IMR-90 (cell line): ENCODE measurements at regions not wholly inside any gene's neighbourhood (a gene's known extent, or its start where the extent isn't known, plus 50 kb on each side); places are given as distances from the start of the nearest gene placed in this dataset.

Experiments
- ATAC-seq: fragments of 200-7000 bp; cut with Tn5 transposase; 2 replicates; pipeline ENCODE4 v1.9.1; 2020; ENCODE audit warnings: low read depth, mild to moderate bottlenecking, moderate library complexity
- BruUV-seq: library from RNA; stranded (reverse); fragments of 400-500 nt; replicated peaks from 2 replicates; lab custom pipeline; 2021; lab: Mats Ljungman, UMichigan
- CTCF ChIA-PET: fragments of 300-600 bp; formaldehyde crosslinking; extraction: SDS; loops from one replicate; lab custom pipeline; 2021; ENCODE audit warnings: antibody characterized with exemption; lab: Yijun Ruan, JAX
- POLR2A ChIA-PET: fragments of 300-600 bp; sonication (Branson Sonifier 250); formaldehyde crosslinking; loops from one replicate; lab custom pipeline; 2022; ENCODE audit warnings: antibody characterized with exemption; ENCODE audit not compliant: unreplicated experiment; lab: Charles Lee
- DNase-seq: peaks from one replicate; pipeline ENCODE4 v3.0.0; 2013
- H2AFZ ChIP-seq: replicated peaks from 2 replicates; pipeline ENCODE3; 2013; ENCODE audit warnings: low read length, mild to moderate bottlenecking; ENCODE audit not compliant: poor library complexity
- H2AK5ac ChIP-seq: 2 replicates; pipeline ENCODE4 v1.6.1; 2013; ENCODE audit warnings: low read depth, low read length, inconsistent platforms
- H2AK9ac ChIP-seq: replicated peaks from 2 replicates; pipeline ENCODE3; 2013; ENCODE audit warnings: mild to moderate bottlenecking, low read depth, low read length, moderate library complexity; ENCODE audit not compliant: poor library complexity
- H2BK120ac ChIP-seq: 2 replicates; pipeline ENCODE4 v1.6.1; 2013; ENCODE audit warnings: low read depth, low read length, inconsistent platforms
- H2BK15ac ChIP-seq: 3 replicates; pipeline ENCODE4 v1.6.1; 2013; ENCODE audit warnings: low read depth, low read length, inconsistent platforms
- H2BK20ac ChIP-seq: 2 replicates; pipeline ENCODE4 v1.6.1; 2013; ENCODE audit warnings: low read depth, mild to moderate bottlenecking, inconsistent platforms, low read length, moderate library complexity
- H2BK5ac ChIP-seq: 2 replicates; pipeline ENCODE4 v1.6.1; 2013; ENCODE audit warnings: mild to moderate bottlenecking, low read depth, low read length, inconsistent platforms; ENCODE audit not compliant: poor library complexity, severe bottlenecking
- H3K14ac ChIP-seq: replicated peaks from 2 replicates; pipeline ENCODE4 v1.6.1; 2013; ENCODE audit warnings: low read depth, low read length, inconsistent platforms
- H3K18ac ChIP-seq: 2 replicates; pipeline ENCODE4 v1.6.1; 2013; ENCODE audit warnings: low read depth, low read length, control low read depth
- H3K23ac ChIP-seq: 2 replicates; pipeline ENCODE4 v1.6.1; 2013; ENCODE audit warnings: low read depth, low read length, inconsistent platforms
- H3K27ac ChIP-seq: 2 replicates; pipeline ENCODE4 v1.5.1; 2013; ENCODE audit warnings: mild to moderate bottlenecking, control low read depth, low read length; ENCODE audit not compliant: insufficient read depth
- H3K27me3 ChIP-seq: 2 replicates; pipeline ENCODE4 v1.6.1; 2013; ENCODE audit warnings: low read length; ENCODE audit not compliant: control insufficient read depth, insufficient read depth
- H3K36me3 ChIP-seq: 2 replicates; pipeline ENCODE4 v1.6.1; 2013; ENCODE audit warnings: low read length, mixed read lengths; ENCODE audit not compliant: control insufficient read depth, insufficient read depth
- H3K4ac ChIP-seq: 2 replicates; pipeline ENCODE4 v1.6.1; 2013; ENCODE audit warnings: low read depth, low read length, inconsistent platforms
- H3K4me1 ChIP-seq: 2 replicates; pipeline ENCODE4 v1.6.1; 2013; ENCODE audit warnings: low read length, mixed read lengths; ENCODE audit not compliant: control insufficient read depth, insufficient read depth
- H3K4me2 ChIP-seq: 2 replicates; pipeline ENCODE4 v1.6.1; 2013; ENCODE audit warnings: low read depth, mild to moderate bottlenecking, control low read depth, low read length, moderate library complexity
- H3K4me3 ChIP-seq: 2 replicates; pipeline ENCODE4 v1.5.1; 2013; ENCODE audit warnings: low read depth, mild to moderate bottlenecking, control low read depth, low read length, moderate library complexity; ENCODE audit not compliant: insufficient read depth
- H3K56ac ChIP-seq: 2 replicates; pipeline ENCODE4 v1.6.1; 2013; ENCODE audit warnings: low read length, inconsistent platforms; ENCODE audit not compliant: insufficient read depth; ENCODE audit errors: extremely low read depth
- H3K79me1 ChIP-seq, 2 experiments: 2 replicates each; pipeline ENCODE4 v1.6.1; 2013; ENCODE audit warnings: low read length in 2 of 2, inconsistent platforms in 1 of 2, low read depth in 1 of 2
- H3K9ac ChIP-seq: 2 replicates; pipeline ENCODE4 v1.6.1; 2013; ENCODE audit warnings: low read depth, low read length, control low read depth
- H3K9me1 ChIP-seq: 2 replicates; pipeline ENCODE4 v1.6.1; 2013; ENCODE audit warnings: low read length, inconsistent platforms; ENCODE audit not compliant: insufficient read depth
- H3K9me3 ChIP-seq: 2 replicates; pipeline ENCODE4 v1.6.1; 2013; ENCODE audit warnings: low read length; ENCODE audit not compliant: control insufficient read depth, insufficient read depth
- H4K20me1 ChIP-seq: 2 replicates; pipeline ENCODE4 v1.6.1; 2013; ENCODE audit warnings: low read length, inconsistent platforms; ENCODE audit not compliant: insufficient read depth
- H4K5ac ChIP-seq: 2 replicates; pipeline ENCODE4 v1.6.1; 2013; ENCODE audit warnings: mild to moderate bottlenecking, low read depth, low read length, control low read depth
- H4K8ac ChIP-seq, 2 experiments: 2 replicates each; pipeline ENCODE4 v1.6.1; 2013; ENCODE audit warnings: low read depth in 2 of 2, low read length in 2 of 2, control low read depth in 1 of 2, inconsistent platforms in 1 of 2
- H4K91ac ChIP-seq: 2 replicates; pipeline ENCODE4 v1.6.1; 2013; ENCODE audit warnings: low read depth, low read length, inconsistent platforms; ENCODE audit not compliant: insufficient read depth
- BHLHE40 ChIP-seq: fragments of 150-350 bp; IDR thresholded peaks from 2 replicates; pipeline ENCODE4 v1.6.1; 2016; ENCODE audit warnings: mild to moderate bottlenecking, low read depth, low read length
- CEBPB ChIP-seq: IDR thresholded peaks from 2 replicates; pipeline ENCODE4 v1.6.1; 2012; ENCODE audit warnings: low read depth, low read length, improper control_type of control experiment
- CHD1 ChIP-seq: IDR thresholded peaks from 2 replicates; pipeline ENCODE4 v1.6.1; 2012; ENCODE audit warnings: low read depth, low read length, improper control_type of control experiment
- ELK1 ChIP-seq: fragments of 150-350 bp; IDR thresholded peaks from 2 replicates; pipeline ENCODE4 v1.6.1; 2016; ENCODE audit warnings: low read depth, mild to moderate bottlenecking, low read length, moderate library complexity, borderline replicate concordance
- MAZ ChIP-seq: IDR thresholded peaks from 2 replicates; pipeline ENCODE4 v1.6.1; 2012; ENCODE audit warnings: low read depth, mild to moderate bottlenecking, low read length, improper control_type of control experiment, moderate library complexity, borderline replicate concordance
- MXI1 ChIP-seq: IDR thresholded peaks from 2 replicates; pipeline ENCODE4 v1.6.1; 2012; ENCODE audit warnings: low read depth, mild to moderate bottlenecking, low read length, moderate library complexity, borderline replicate concordance
- POLR2A ChIP-seq: IDR thresholded peaks from 2 replicates; pipeline ENCODE4 v1.6.1; 2012; ENCODE audit warnings: mild to moderate bottlenecking, low read depth, low read length
- RCOR1 ChIP-seq: IDR thresholded peaks from 2 replicates; pipeline ENCODE4 v1.6.1; 2012; ENCODE audit warnings: mild to moderate bottlenecking, low read length, improper control_type of control experiment; ENCODE audit not compliant: insufficient replicate concordance
- WGBS, 2 experiments: methylation state at CpG; one replicate each; pipeline versions ENCODE4 v1.1.5 to v1.1.7; 2013; ENCODE audit warnings: missing lambda C conversion rate in 2 of 2; ENCODE audit not compliant: insufficient read length in 1 of 2; ENCODE audit errors: extremely low coverage in 2 of 2; 5-methylcytosine and 5-hydroxymethylcytosine counted together
- dilution Hi-C: fragments of 300-500 bp; cut with HindIII; formaldehyde crosslinking; loops from one replicate; pipeline ENCODE4 v1.14.3; 2018; ENCODE audit warnings: low sequenced_read_pairs; ENCODE audit not compliant: unreplicated experiment
- in situ Hi-C: fragments of 300-500 bp; cut with MboI; formaldehyde crosslinking; loops from 3 replicates; pipeline ENCODE4 v1.14.3; 2019; ENCODE audit warnings: low sequenced_read_pairs, inconsistent platforms, mixed read lengths
- intact Hi-C: fragments of 100-400 bp; cut with micrococcal nuclease; formaldehyde crosslinking; loops from 2 replicates; pipeline ENCODE4 v1.10.0; 2022

DNA sequence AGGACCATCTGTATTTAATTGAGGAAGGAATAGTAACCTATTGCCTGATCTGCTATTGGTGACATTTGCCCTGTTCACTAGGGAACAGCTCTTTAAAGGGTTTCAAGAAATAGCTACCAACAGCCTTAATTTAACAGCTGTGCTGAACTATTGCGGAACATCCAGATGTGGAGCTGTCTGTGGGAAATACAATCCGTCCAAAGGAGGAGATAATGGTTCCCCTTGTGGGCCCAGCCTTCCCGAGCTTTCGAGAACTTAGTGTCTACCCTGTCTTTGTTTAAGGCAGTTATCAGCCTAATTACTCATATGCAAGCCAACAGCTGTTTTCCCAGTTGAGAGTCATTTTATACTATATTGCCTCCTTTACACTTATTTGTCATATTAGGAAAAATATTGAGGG lies 398.6 kb downstream of the WDR72 start:
- in situ Hi-C loops, result no loop called here
- no CpG with 5 or more reads among the region's 4 CpGs for WGBS, 2 experiments
- ATAC-seq, result no peak

More for the DNA sequence above, 398.6 kb downstream of the WDR72 start:
- no peak overlapping the region for H3K23ac ChIP-seq
- H3K4me3 ChIP-seq, result no peak overlapping the region
- no peak overlapping the region for H2BK15ac ChIP-seq
- CTCF ChIA-PET, result no interaction called here
- dilution Hi-C loops (no loop called here), intact Hi-C loops (no loop called here)
- no peaks in the 10 kb centered on the region for H3K36me3 ChIP-seq
- H3K18ac ChIP-seq, result no peak overlapping the region
- no peak overlapping the region for H3K56ac ChIP-seq
- H3K4ac ChIP-seq, result no peak overlapping the region
- H3K27ac ChIP-seq, result no peak overlapping the region
- H3K9ac ChIP-seq, result no peak overlapping the region
- peaks cover 13% of the 10 kb centered on the region for H3K9me3 ChIP-seq
- no peak overlapping the region for H2AFZ ChIP-seq
- BruUV-seq, result no TSS peak
- no peaks in the 10 kb centered on the region for H3K4me1 ChIP-seq
- POLR2A ChIA-PET, result no interaction called here
- H2AK5ac ChIP-seq, result no peak overlapping the region
- H2BK20ac ChIP-seq, result no peak overlapping the region
- H2BK5ac ChIP-seq, result no peak overlapping the region
- H3K79me1 ChIP-seq, result no peaks in the 10 kb centered on the region
- H3K27me3 ChIP-seq, result no peaks in the 10 kb centered on the region
- H3K4me2 ChIP-seq, result no peak overlapping the region
- H4K91ac ChIP-seq, result no peak overlapping the region
- no peak for DNase-seq
- no peak overlapping the region for H3K14ac ChIP-seq
- no peaks in the 10 kb centered on the region for H3K9me1 ChIP-seq
- no peak overlapping the region for H4K5ac ChIP-seq
- no peak for TF ChIP-seq RCOR1
- no peak for TF ChIP-seq MXI1
- no peak for TF ChIP-seq CHD1
- no peak for TF ChIP-seq CEBPB
- TF ChIP-seq BHLHE40, result no peak
- no peak for TF ChIP-seq POLR2A
- no peak for TF ChIP-seq ELK1
- TF ChIP-seq MAZ, result no peak
- no peak overlapping the region for H4K8ac ChIP-seq
- H4K20me1 ChIP-seq, result no peaks in the 10 kb centered on the region
- no peak overlapping the region for H2BK120ac ChIP-seq
- no peak overlapping the region for H2AK9ac ChIP-seq
